ENCODE measurements at regions not wholly inside any gene's neighbourhood (a gene's known extent, or its start where the extent isn't known, plus 50 kb on each side); places are given as distances from the start of the nearest gene placed in this dataset.

DNA sequence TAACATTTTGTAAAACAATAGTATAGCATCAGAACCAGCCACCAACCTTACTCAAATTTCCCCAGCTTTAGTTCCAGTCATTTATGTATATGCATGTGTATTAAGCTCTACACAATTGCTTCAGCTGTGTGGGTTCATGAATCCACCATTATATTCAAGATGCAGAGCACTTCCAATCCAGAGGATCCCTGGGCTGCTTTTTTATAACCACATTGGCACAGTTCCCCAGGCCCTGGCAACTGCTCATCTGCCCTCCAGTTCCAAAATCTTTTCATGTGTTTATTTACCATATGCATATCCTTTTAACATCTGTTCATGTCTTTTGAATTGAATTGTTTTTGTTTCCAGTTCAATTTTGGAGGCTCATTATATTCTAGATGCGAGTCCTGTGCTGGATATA, 482.9 kb upstream of the HS6ST1 start:
- H3K4me3 ChIP-seq (ENCODE audit: low read depth, low read length): no peak overlapping the region
- in situ Hi-C loops (cut with HindIII; ENCODE audit: low sequenced_read_pairs): no loop called here
- TF ChIP-seq, protein P1, sequence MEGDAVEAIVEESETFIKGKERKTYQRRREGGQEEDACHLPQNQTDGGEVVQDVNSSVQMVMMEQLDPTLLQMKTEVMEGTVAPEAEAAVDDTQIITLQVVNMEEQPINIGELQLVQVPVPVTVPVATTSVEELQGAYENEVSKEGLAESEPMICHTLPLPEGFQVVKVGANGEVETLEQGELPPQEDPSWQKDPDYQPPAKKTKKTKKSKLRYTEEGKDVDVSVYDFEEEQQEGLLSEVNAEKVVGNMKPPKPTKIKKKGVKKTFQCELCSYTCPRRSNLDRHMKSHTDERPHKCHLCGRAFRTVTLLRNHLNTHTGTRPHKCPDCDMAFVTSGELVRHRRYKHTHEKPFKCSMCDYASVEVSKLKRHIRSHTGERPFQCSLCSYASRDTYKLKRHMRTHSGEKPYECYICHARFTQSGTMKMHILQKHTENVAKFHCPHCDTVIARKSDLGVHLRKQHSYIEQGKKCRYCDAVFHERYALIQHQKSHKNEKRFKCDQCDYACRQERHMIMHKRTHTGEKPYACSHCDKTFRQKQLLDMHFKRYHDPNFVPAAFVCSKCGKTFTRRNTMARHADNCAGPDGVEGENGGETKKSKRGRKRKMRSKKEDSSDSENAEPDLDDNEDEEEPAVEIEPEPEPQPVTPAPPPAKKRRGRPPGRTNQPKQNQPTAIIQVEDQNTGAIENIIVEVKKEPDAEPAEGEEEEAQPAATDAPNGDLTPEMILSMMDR (IDR thresholded peaks at IDR 0.05; ENCODE audit: low read depth, low read length): no peak
- no peak for DNase-seq (ENCODE audit: low read depth, low spot score)

DNA sequence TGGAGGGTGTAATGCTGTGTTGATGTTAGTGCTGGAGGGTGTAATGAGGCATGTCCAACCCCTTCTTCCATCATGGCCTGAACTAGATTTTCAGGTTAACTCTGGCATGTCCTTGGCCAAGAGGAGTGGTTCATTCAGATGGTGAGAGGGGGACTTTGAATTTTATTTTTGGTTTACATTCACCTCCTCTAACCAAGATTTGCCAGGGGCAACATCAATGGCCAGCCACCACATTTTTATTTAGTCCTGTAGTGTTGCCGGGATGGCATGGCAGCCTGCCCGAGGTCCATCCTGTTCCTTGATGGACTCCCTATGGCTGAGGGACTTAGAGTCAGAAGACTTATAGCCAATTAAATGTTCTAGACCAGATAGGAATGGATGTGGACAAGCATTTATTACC, 484.6 kb upstream of the HS6ST1 start:
- TF ChIP-seq, protein P1 (IDR thresholded peaks at IDR 0.05; ENCODE audit: low read depth, low read length): no peak
- no peak for DNase-seq (ENCODE audit: low read depth, low spot score)
- in situ Hi-C loops (cut with HindIII; ENCODE audit: low sequenced_read_pairs): no loop called here
- no peak overlapping the region for H3K4me3 ChIP-seq (ENCODE audit: low read depth, low read length)

DNA sequence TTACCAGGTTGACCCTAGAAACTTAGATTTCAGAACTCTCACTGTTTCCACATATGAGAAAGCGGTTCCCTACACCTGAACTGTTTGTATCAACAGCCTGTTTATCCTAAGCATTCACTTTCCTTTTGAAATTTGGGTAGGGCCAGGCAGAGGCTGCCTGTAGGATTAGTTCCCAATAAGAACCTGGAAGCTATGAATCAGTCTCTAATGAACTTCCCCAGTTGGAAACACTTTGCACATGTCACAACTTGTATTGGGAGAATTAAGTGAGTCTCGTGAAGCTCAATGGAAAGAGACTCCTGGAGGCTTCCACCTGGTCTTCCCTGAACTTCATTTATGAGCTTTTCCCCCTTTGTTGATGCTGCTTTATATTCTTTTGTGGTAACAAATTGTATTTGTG, 486.6 kb upstream of the HS6ST1 start:
- no peak for DNase-seq (ENCODE audit: low read depth, low spot score)
- no peak overlapping the region for H3K4me3 ChIP-seq (ENCODE audit: low read depth, low read length)
- TF ChIP-seq, protein P1 (IDR thresholded peaks at IDR 0.05; ENCODE audit: low read depth, low read length): no peak
- in situ Hi-C loops (cut with HindIII; ENCODE audit: low sequenced_read_pairs): no loop called here

DNA sequence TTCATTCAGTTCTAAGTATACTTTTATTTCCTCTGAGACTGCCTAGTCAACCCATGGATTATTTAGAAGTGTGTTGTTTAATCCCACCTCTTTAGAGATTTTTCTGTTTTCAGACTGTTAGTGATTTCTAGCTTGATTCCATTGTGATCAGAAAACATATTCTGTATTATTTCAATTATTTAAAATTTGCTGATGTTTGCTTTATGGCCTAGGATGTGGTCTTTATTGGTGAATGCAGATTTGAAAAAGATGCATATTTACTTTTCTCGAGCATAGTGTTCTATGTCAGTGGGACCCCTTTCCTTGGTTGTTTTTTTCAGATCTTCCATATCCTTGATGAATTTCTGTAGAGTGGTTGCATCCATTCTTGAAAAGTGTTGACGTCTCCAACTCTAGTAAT, 487.2 kb upstream of the HS6ST1 start:
- no peak overlapping the region for H3K4me3 ChIP-seq (ENCODE audit: low read depth, low read length)
- TF ChIP-seq, protein P1 (IDR thresholded peaks at IDR 0.05; ENCODE audit: low read depth, low read length): no peak
- in situ Hi-C loops (cut with HindIII; ENCODE audit: low sequenced_read_pairs): no loop called here
- no peak for DNase-seq (ENCODE audit: low read depth, low spot score)

DNA sequence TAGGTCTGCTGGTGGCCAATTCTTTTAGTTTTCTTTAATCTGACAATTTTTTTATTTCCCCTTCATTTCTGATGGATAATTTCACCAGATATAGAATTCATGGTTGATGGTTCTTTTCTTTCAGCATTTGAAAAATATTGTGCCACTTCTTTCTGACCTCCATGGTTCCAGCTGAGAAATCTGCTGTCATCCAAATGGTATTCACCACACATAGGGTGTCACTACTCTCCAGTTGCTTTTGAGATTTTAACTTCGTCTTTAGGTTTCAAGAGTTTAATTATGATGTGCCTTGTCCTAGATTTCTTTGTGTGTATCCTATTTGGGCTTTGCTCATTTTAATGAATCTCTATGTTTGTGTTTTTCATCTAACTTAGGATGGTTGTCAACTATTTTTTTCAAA, 488.6 kb upstream of the HS6ST1 start:
- in situ Hi-C loops (cut with HindIII; ENCODE audit: low sequenced_read_pairs): no loop called here
- no peak overlapping the region for H3K4me3 ChIP-seq (ENCODE audit: low read depth, low read length)
- TF ChIP-seq, protein P1 (IDR thresholded peaks at IDR 0.05; ENCODE audit: low read depth, low read length): no peak
- DNase-seq (ENCODE audit: low read depth, low spot score): no peak

DNA sequence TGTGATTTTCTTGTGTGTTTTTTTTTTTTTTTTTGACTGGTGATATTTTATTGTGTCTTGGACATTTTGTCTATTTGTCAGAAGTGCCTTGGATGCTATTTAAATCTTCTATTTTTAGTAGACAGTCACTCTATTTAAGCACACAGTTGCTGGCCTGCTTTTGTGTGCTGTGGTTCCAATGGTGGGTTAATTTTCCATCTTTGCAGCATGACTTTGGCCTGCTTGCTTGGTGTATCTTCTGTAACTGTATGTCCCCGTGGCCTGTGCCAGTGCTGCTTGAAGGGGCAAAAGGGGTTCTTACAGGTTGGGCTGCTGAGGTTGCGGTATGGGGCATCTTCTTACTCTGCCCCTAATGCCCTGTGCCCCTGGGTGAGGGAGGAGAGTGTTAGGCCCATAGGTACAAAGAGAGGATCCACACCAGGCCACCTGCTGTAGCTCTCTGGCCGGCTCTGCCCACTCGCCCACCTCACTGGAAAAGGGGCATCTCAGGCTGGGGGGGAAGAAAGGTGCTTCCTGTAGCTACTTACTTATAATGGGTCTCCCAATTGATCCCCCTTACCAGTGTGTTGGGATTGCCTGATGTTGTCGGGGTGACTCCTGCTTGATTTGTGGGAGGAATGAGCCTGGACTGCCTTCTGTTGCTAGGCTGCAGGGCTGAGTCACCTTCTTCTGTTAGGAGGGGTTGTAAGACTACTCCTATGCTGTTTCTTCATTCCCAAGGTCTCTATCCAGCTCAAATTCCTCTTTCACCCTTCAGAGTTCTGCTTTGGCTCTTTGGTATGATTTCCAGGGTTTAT, 490.0 kb upstream of the HS6ST1 start:
- no peak overlapping the region for H3K4me3 ChIP-seq (ENCODE audit: low read depth, low read length)
- TF ChIP-seq, protein P1 (IDR thresholded peaks at IDR 0.05; ENCODE audit: low read depth, low read length): no peak
- peak; percentile 4 for DNase-seq (ENCODE audit: low read depth, low spot score)
- in situ Hi-C loops (cut with HindIII; ENCODE audit: low sequenced_read_pairs): no loop called here
